ENCODE measurements at regions not wholly inside any gene's neighbourhood (a gene's known extent, or its start where the extent isn't known, plus 50 kb on each side); places are given as distances from the start of the nearest gene placed in this dataset.

DNA sequence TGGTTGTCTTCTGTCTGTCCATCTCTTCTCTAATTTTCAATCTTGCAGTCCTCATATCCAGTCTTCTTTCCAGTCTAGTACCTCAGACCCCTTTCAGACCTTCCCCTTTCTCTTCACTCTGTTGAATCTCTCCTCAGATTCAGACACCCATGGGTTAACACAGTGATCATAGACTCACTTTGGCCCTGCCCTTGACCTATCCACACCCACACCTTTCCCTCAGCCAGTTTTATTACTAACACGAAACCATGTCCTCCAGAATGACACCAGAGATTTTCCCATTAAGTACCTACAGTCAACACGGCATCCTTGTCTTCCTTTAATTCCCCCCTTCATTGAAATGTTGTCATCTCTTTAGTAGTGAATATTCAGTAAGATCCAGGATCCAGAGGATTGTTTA, 74.5 kb upstream of the UBE2E2 start:
- TF ChIP-seq, protein P1, sequence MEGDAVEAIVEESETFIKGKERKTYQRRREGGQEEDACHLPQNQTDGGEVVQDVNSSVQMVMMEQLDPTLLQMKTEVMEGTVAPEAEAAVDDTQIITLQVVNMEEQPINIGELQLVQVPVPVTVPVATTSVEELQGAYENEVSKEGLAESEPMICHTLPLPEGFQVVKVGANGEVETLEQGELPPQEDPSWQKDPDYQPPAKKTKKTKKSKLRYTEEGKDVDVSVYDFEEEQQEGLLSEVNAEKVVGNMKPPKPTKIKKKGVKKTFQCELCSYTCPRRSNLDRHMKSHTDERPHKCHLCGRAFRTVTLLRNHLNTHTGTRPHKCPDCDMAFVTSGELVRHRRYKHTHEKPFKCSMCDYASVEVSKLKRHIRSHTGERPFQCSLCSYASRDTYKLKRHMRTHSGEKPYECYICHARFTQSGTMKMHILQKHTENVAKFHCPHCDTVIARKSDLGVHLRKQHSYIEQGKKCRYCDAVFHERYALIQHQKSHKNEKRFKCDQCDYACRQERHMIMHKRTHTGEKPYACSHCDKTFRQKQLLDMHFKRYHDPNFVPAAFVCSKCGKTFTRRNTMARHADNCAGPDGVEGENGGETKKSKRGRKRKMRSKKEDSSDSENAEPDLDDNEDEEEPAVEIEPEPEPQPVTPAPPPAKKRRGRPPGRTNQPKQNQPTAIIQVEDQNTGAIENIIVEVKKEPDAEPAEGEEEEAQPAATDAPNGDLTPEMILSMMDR (conservative IDR thresholded peaks at IDR 0.05; ENCODE audit: low read depth, low read length) = no peak
- TF ChIP-seq EZH2phosphoT487 (IDR thresholded peaks at IDR 0.05; ENCODE audit: borderline replicate concordance, low read length) (no peak), EZH2 (IDR thresholded peaks at IDR 0.05; ENCODE audit: low read length, unreplicated experiment) (no peak)
